ENCODE measurements at regions not wholly inside any gene's neighbourhood (a gene's known extent, or its start where the extent isn't known, plus 50 kb on each side); places are given as distances from the start of the nearest gene placed in this dataset.

DNA sequence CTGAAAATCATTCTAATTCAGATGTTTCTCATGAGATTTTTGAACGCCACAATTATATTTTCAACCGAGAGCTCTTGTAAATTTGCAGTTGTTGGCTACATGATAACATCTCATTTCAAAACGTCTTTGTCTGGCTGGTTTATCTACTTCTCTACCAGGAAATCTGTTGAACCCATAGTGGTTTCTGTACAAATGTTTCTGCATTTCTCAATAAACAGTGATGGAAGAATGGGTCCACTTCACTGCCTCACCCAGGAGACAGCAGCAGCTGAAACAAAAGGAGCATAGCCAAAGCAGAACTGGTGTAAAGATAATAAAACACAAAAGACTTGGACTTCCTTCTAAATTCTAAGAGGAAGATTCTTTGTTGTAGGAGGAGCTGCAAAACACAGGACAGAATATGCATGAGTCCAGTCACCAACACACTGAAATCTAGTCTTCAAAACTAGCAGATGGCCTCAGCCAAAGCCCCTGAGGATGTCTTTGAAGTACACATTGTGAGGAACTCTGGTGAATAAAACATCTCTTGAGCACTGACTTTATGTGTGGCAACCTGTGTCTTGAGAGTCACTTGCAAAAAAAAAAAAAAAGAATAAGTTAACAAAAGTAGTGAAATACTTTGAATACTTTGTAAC lies 68.6 kb upstream of the FGF14 start:
- Histone ChIP-seq H3K9me3 (ENCODE audit: insufficient read depth, low read length) (no peaks in the 10 kb centered on the region), H3K27ac (ENCODE audit: low read length) (no peak overlapping the region), H3K36me3 (replicated peaks; ENCODE audit: low read depth, low read length) (no peaks in the 10 kb centered on the region), H3K9ac (ENCODE audit: low read length) (no peak overlapping the region), H4K20me1 (ENCODE audit: insufficient read depth, low read length) (no peaks in the 10 kb centered on the region), H3K27me3 (ENCODE audit: low read depth, low read length) (no peaks in the 10 kb centered on the region; the same call in 1 of the 2 replicates), H3K79me2 (ENCODE audit: low read length) (no peaks in the 10 kb centered on the region), H3K4me2 (ENCODE audit: low read length) (no peak overlapping the region), H2AFZ (ENCODE audit: low read depth, low read length) (no peak overlapping the region), H3K4me3 (ENCODE audit: low read length) (no peak overlapping the region), H3K4me1 (ENCODE audit: low read length) (no peaks in the 10 kb centered on the region)
- TF ChIP-seq EZH2phosphoT487 (IDR thresholded peaks at IDR 0.05; ENCODE audit: low read depth), result no peak
- TF ChIP-seq, protein P1, sequence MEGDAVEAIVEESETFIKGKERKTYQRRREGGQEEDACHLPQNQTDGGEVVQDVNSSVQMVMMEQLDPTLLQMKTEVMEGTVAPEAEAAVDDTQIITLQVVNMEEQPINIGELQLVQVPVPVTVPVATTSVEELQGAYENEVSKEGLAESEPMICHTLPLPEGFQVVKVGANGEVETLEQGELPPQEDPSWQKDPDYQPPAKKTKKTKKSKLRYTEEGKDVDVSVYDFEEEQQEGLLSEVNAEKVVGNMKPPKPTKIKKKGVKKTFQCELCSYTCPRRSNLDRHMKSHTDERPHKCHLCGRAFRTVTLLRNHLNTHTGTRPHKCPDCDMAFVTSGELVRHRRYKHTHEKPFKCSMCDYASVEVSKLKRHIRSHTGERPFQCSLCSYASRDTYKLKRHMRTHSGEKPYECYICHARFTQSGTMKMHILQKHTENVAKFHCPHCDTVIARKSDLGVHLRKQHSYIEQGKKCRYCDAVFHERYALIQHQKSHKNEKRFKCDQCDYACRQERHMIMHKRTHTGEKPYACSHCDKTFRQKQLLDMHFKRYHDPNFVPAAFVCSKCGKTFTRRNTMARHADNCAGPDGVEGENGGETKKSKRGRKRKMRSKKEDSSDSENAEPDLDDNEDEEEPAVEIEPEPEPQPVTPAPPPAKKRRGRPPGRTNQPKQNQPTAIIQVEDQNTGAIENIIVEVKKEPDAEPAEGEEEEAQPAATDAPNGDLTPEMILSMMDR (IDR thresholded peaks at IDR 0.05; ENCODE audit: low read depth, low read length), result no peak

- Histone ChIP-seq H3K36me3 (replicated peaks; ENCODE audit: low read depth, low read length) (no peaks in the 10 kb centered on the region), H3K27ac (ENCODE audit: low read length) (no peak overlapping the region), H3K4me2 (ENCODE audit: low read length) (no peak overlapping the region), H3K9me3 (ENCODE audit: insufficient read depth, low read length) (no peaks in the 10 kb centered on the region), H3K79me2 (ENCODE audit: low read length) (no peaks in the 10 kb centered on the region), H3K4me3 (ENCODE audit: low read length) (no peak overlapping the region), H4K20me1 (ENCODE audit: insufficient read depth, low read length) (no peaks in the 10 kb centered on the region), H3K9ac (ENCODE audit: low read length) (no peak overlapping the region), H3K27me3 (ENCODE audit: low read depth, low read length) (no peaks in the 10 kb centered on the region; the same call in 1 of the 2 replicates), H2AFZ (ENCODE audit: low read depth, low read length) (no peak overlapping the region), H3K4me1 (ENCODE audit: low read length) (no peaks in the 10 kb centered on the region)
- TF ChIP-seq, protein P1 (IDR thresholded peaks at IDR 0.05; ENCODE audit: low read depth, low read length), result no peak
- no peak for TF ChIP-seq EZH2phosphoT487 (IDR thresholded peaks at IDR 0.05; ENCODE audit: low read depth)
Observed at GRCh38 chr13:102466610-102467190, 64.9 kb upstream of the FGF14 start.

- no peak overlapping the region for H3K4me3 ChIP-seq (ENCODE audit: low read length)
- no peak overlapping the region for H3K9ac ChIP-seq (ENCODE audit: low read length)
- H3K36me3 ChIP-seq (replicated peaks; ENCODE audit: low read depth, low read length), result no peaks in the 10 kb centered on the region
- no peaks in the 10 kb centered on the region for H3K79me2 ChIP-seq (ENCODE audit: low read length)
- no peak overlapping the region for H3K27ac ChIP-seq (ENCODE audit: low read length)
- H3K9me3 ChIP-seq (ENCODE audit: insufficient read depth, low read length), result no peaks in the 10 kb centered on the region
- no peak overlapping the region for H3K4me2 ChIP-seq (ENCODE audit: low read length)
- no peak overlapping the region for H2AFZ ChIP-seq (ENCODE audit: low read depth, low read length)
- TF ChIP-seq, protein P1 (IDR thresholded peaks at IDR 0.05; ENCODE audit: low read depth, low read length), result no peak
- no peak for TF ChIP-seq EZH2phosphoT487 (IDR thresholded peaks at IDR 0.05; ENCODE audit: low read depth)
- H3K27me3 ChIP-seq (ENCODE audit: low read depth, low read length), result no peaks in the 10 kb centered on the region
- peaks cover 3% of the 10 kb centered on the region; the same call in 1 of the 2 replicates for H3K4me1 ChIP-seq (ENCODE audit: low read length)
- no peaks in the 10 kb centered on the region for H4K20me1 ChIP-seq (ENCODE audit: insufficient read depth, low read length)
Observed at GRCh38 chr13:102462570-102462969, 60.7 kb upstream of the FGF14 start.

- Histone ChIP-seq H3K9ac (ENCODE audit: low read length) (no peak overlapping the region), H3K4me2 (ENCODE audit: low read length) (no peak overlapping the region), H3K27ac (ENCODE audit: low read length) (no peak overlapping the region), H4K20me1 (ENCODE audit: insufficient read depth, low read length) (no peaks in the 10 kb centered on the region), H3K4me1 (ENCODE audit: low read length) (peaks cover 11% of the 10 kb centered on the region), H3K36me3 (replicated peaks; ENCODE audit: low read depth, low read length) (no peaks in the 10 kb centered on the region), H3K4me3 (ENCODE audit: low read length) (no peak overlapping the region), H3K9me3 (ENCODE audit: insufficient read depth, low read length) (no peaks in the 10 kb centered on the region), H3K79me2 (ENCODE audit: low read length) (no peaks in the 10 kb centered on the region), H2AFZ (ENCODE audit: low read depth, low read length) (no peak overlapping the region), H3K27me3 (ENCODE audit: low read depth, low read length) (no peaks in the 10 kb centered on the region)
- no peak for TF ChIP-seq EZH2phosphoT487 (IDR thresholded peaks at IDR 0.05; ENCODE audit: low read depth)
- TF ChIP-seq, protein P1 (IDR thresholded peaks at IDR 0.05; ENCODE audit: low read depth, low read length), result no peak
Observed at GRCh38 chr13:102461302-102461701, 59.5 kb upstream of the FGF14 start.
